GM18511 (cell line): ENCODE measurements at regions not wholly inside any gene's neighbourhood (a gene's known extent, or its start where the extent isn't known, plus 50 kb on each side); places are given as distances from the start of the nearest gene placed in this dataset.

Experiments used
- ATAC-seq: cut with Tn5 transposase; IDR thresholded peaks from one replicate; pipeline ENCODE4 v1.9.1; 2021; ENCODE audit warnings: mild to moderate bottlenecking, moderate library complexity; ENCODE audit not compliant: unreplicated experiment

- no peak for ATAC-seq
These were observed 1291.3 kb downstream of the FSTL5 start for GRCh38 chr4:160872491-160872890.

- no peak for ATAC-seq
These were observed 1286.6 kb downstream of the FSTL5 start for GRCh38 chr4:160877087-160877790.

GRCh38 chr4:160880180-160880579, 1283.6 kb downstream of the FSTL5 start:
- no peak for ATAC-seq

GRCh38 chr4:160887668-160888067, 1276.1 kb downstream of the FSTL5 start:
- no peak for ATAC-seq

GRCh38 chr4:160894128-160894527, 1269.7 kb downstream of the FSTL5 start:
- no peak for ATAC-seq

GRCh38 chr4:160894809-160895208, 1269.0 kb downstream of the FSTL5 start:
- ATAC-seq, result no peak

- ATAC-seq, result no peak
These were observed 1236.5 kb downstream of the FSTL5 start for GRCh38 chr4:160927311-160927710.

- no peak for ATAC-seq
These were observed 1235.3 kb downstream of the FSTL5 start for GRCh38 chr4:160928482-160928881.

- ATAC-seq, result no peak
These were observed 1216.1 kb downstream of the FSTL5 start for GRCh38 chr4:160947653-160948052.

GRCh38 chr4:160956875-160957274, 1206.9 kb downstream of the FSTL5 start:
- no peak for ATAC-seq

- ATAC-seq, result no peak
These were observed 1193.9 kb downstream of the FSTL5 start for GRCh38 chr4:160969925-160970324.

GRCh38 chr4:160980091-160980490, 1183.7 kb downstream of the FSTL5 start:
- no peak for ATAC-seq

- ATAC-seq, result no peak
These were observed 1182.7 kb downstream of the FSTL5 start for GRCh38 chr4:160981083-160981482.

- ATAC-seq, result no peak
These were observed 1180.8 kb downstream of the FSTL5 start for GRCh38 chr4:160983035-160983434.

- no peak for ATAC-seq
These were observed 1161.4 kb downstream of the FSTL5 start for GRCh38 chr4:161002386-161002785.

- no peak for ATAC-seq
These were observed 1160.3 kb downstream of the FSTL5 start for GRCh38 chr4:161003418-161004057.

GRCh38 chr4:161005746-161006145, 1158.1 kb downstream of the FSTL5 start:
- ATAC-seq, result no peak

- ATAC-seq, result no peak
These were observed 1155.3 kb downstream of the FSTL5 start for GRCh38 chr4:161008527-161008926.

- ATAC-seq, result no peak
These were observed 1153.6 kb downstream of the FSTL5 start for GRCh38 chr4:161010227-161010626.
